Uterus (tissue), 2 donors: ENCODE measurements at regions not wholly inside any gene's neighbourhood (a gene's known extent, or its start where the extent isn't known, plus 50 kb on each side); places are given as distances from the start of the nearest gene placed in this dataset.

Experiments used
- POLR2A ChIP-seq, 2 donors: fragments of 450-650 bp; IDR thresholded peaks; one replicate each; pipeline ENCODE4 v1.6.1; 2016; ENCODE audit warnings: antibody characterized with exemption in 2 of 2, mild to moderate bottlenecking in 1 of 2, moderate library complexity in 1 of 2
- TF ChIP-seq, protein P1 (sequence below), 4 experiments: fragments of 200-600 bp in 2 of 4; fragments of 450-650 bp in 2 of 4; sonication (generic) in 2 of 4; IDR thresholded peaks; one replicate each; pipeline ENCODE4 v1.5.1; 2016 to 2019; ENCODE audit warnings: antibody characterized with exemption in 4 of 4, mild to moderate bottlenecking in 2 of 4, moderate library complexity in 1 of 4

DNA sequence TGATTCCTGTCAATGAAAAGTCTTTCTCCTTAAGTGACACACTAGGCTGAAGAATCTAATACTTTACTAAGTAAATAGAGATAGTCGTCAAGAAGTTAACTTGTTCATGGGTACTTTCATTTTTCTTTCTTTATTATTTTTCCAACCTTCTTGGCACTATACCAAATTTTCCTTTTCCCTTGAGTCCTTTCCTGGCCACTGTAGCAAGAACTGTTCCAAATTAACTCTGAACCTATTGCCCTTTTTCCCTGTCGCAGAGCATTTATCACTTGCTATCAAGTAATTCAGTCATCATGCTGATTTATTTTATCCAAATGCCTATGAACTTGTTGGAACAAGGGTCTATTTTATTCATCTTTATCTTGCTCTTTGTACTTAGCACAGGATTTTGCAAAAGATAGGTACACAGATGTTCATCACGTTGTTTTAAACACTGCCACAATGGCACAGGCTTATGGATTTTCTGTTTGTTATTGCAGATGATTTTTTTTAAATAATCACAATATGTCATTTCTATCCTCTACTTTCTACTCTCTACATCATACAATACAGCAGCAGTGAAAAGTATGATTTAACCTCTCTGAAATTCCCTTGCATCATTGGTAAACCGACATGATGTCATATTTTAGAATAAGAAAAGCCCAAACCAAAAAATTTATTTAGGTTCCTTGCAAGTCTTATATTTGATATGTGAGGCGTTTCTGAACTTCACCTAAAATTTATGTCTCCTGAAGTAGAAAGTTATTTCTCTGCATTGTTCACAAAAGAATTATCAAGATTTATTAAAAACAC lies 2352.3 kb downstream of the PCDH7 start:
- TF ChIP-seq, protein P1, sequence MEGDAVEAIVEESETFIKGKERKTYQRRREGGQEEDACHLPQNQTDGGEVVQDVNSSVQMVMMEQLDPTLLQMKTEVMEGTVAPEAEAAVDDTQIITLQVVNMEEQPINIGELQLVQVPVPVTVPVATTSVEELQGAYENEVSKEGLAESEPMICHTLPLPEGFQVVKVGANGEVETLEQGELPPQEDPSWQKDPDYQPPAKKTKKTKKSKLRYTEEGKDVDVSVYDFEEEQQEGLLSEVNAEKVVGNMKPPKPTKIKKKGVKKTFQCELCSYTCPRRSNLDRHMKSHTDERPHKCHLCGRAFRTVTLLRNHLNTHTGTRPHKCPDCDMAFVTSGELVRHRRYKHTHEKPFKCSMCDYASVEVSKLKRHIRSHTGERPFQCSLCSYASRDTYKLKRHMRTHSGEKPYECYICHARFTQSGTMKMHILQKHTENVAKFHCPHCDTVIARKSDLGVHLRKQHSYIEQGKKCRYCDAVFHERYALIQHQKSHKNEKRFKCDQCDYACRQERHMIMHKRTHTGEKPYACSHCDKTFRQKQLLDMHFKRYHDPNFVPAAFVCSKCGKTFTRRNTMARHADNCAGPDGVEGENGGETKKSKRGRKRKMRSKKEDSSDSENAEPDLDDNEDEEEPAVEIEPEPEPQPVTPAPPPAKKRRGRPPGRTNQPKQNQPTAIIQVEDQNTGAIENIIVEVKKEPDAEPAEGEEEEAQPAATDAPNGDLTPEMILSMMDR (IDR thresholded peaks at IDR 0.05), result no peak
- TF ChIP-seq POLR2A (IDR thresholded peaks at IDR 0.05), result no peak
